ENCODE measurements at regions not wholly inside any gene's neighbourhood (a gene's known extent, or its start where the extent isn't known, plus 50 kb on each side); places are given as distances from the start of the nearest gene placed in this dataset.

DNA sequence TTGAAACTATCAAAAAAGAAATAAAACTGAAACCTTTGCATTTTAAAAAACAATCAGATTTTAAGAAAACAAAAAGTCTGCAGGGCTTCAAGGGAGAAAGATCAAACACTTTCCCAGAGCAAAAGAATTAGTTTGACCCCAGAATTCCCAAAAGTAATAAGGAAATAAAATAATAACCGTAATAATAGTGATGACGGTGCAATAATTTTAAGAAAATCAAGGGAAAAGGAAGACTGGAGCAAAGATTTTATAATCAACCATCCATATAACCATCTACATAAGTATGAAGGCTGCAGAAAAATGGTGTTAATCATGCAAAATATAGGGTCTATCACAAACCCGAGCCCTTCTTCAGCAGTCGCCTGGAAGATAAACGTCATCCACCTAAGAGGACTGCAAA lies 634.8 kb downstream of the GALR1 start:
- TF ChIP-seq TAF1 (IDR thresholded peaks at IDR 0.05; ENCODE audit: borderline replicate concordance, low read depth, low read length): no peak
- TF ChIP-seq POLR2A (IDR thresholded peaks at IDR 0.05; ENCODE audit: low read depth, low read length): no peak

Data from GM12892 (cell line).